ENCODE measurements at regions not wholly inside any gene's neighbourhood (a gene's known extent, or its start where the extent isn't known, plus 50 kb on each side); places are given as distances from the start of the nearest gene placed in this dataset.
A peak's percentile ranks its signal among the peaks of the same experiment; 100 is the strongest.

GRCh38 chr3:127115691-127116351, 77.1 kb upstream of the PRR23E start (continued):
- TF ChIP-seq SOX13 (IDR thresholded peaks at IDR 0.05) (no peak), SOX13 (CRISPR knock-in tag; conservative IDR thresholded peaks at IDR 0.05 in 1 of 2, IDR thresholded peaks at IDR 0.05 in 1 of 2) (peak in 1 of 2 experiments; percentile 54; a peak in 1 of 4 replicates), SOX6 (IDR thresholded peaks at IDR 0.05) (no peak), SOX6 (CRISPR knock-in tag; IDR thresholded peaks at IDR 0.05) (peak; percentile 71; the same call in 1 of the 2 replicates)

GRCh38 chr3:127118366-127118765, 74.6 kb upstream of the PRR23E start:
- Histone ChIP-seq H3K36me3 (replicated peaks in 1 of 2; ENCODE audit: control insufficient read depth in 1 of 2, insufficient read depth in 2 of 2, low read length in 2 of 2) (no peaks in the 10 kb centered on the region), H3K9ac (ENCODE audit: insufficient read depth, low read depth, low read length) (no peak overlapping the region), H3K4me2 (ENCODE audit: low read depth, low read length) (no peak overlapping the region), H3K27ac (ENCODE audit: extremely low read length, insufficient read depth, low read length) (no peak overlapping the region), H3K27me3 (ENCODE audit: control insufficient read depth in 1 of 2, insufficient read depth in 2 of 2, low read length in 2 of 2) (peaks cover 5 to 45% of the 10 kb centered on the region in 2 experiments; a peak in 4 of 5 replicates), H4K20me1 (ENCODE audit: insufficient read depth, low read length) (peaks cover under 1% of the 10 kb centered on the region; the same call in 1 of the 2 replicates), H3K4me1 (ENCODE audit: insufficient read depth, low read length) (peaks cover 34% of the 10 kb centered on the region), H2AFZ (ENCODE audit: low read length) (no peak overlapping the region), H3K79me2 (ENCODE audit: insufficient read depth, low read length) (no peaks in the 10 kb centered on the region), H3K9me3 (ENCODE audit: low read length) (no peaks in the 10 kb centered on the region), H3K4me3 (replicated peaks in 1 of 3; ENCODE audit: insufficient read depth in 1 of 3, low read depth in 2 of 3, low read length in 3 of 3) (no peak overlapping the region)
- BruUV-seq (replicated peaks) = no TSS peak
- POLR2A ChIA-PET = no interaction called here
- DNase-seq (ENCODE audit: low spot score) = no peak
- intact Hi-C loops (cut with micrococcal nuclease; ENCODE audit: unreplicated experiment) (no loop called here), in situ Hi-C loops (cut with HindIII; ENCODE audit: extremely low pct_ligation_motif_present, low pct_unique_long_range_greater_than_20kb) (no loop called here)
- TF ChIP-seq HDAC1 (CRISPR knock-in tag; IDR thresholded peaks at IDR 0.05) (no peak), SIX1 (CRISPR knock-in tag; IDR thresholded peaks at IDR 0.05; ENCODE audit: borderline replicate concordance) (no peak), ATF7 (IDR thresholded peaks at IDR 0.05) (no peak), ATF7 (CRISPR knock-in tag; IDR thresholded peaks at IDR 0.05) (no peak), MNT (IDR thresholded peaks at IDR 0.05) (no peak), PPARG (CRISPR knock-in tag; conservative IDR thresholded peaks at IDR 0.05) (no peak), KDM2A (CRISPR knock-in tag; IDR thresholded peaks at IDR 0.05; ENCODE audit: borderline replicate concordance, low read depth) (no peak), PITX1 (CRISPR knock-in tag; IDR thresholded peaks at IDR 0.05) (no peak), SNAPC5 (CRISPR knock-in tag; IDR thresholded peaks at IDR 0.05; ENCODE audit: borderline replicate concordance) (no peak), FOXK1 (CRISPR knock-in tag; IDR thresholded peaks at IDR 0.05; ENCODE audit: borderline replicate concordance, low read depth) (no peak), SOX13 (IDR thresholded peaks at IDR 0.05) (no peak), SOX13 (CRISPR knock-in tag; conservative IDR thresholded peaks at IDR 0.05 in 1 of 2, IDR thresholded peaks at IDR 0.05 in 1 of 2) (no peak), SATB2 (CRISPR knock-in tag; IDR thresholded peaks at IDR 0.05) (no peak), ZNF709 (CRISPR knock-in tag; IDR thresholded peaks at IDR 0.05) (no peak), ZNF562 (CRISPR knock-in tag; IDR thresholded peaks at IDR 0.05; ENCODE audit: borderline replicate concordance) (no peak), GMEB1 (CRISPR knock-in tag; IDR thresholded peaks at IDR 0.05; ENCODE audit: borderline replicate concordance) (no peak), ZNF205 (CRISPR knock-in tag; IDR thresholded peaks at IDR 0.05) (no peak)
- 28% methylated on average over 3 of the region's 3 CpGs for WGBS (ENCODE audit: low lambda C conversion rate)
- ATAC-seq = no peak
- FAIRE-seq = no peak
- CTCF ChIA-PET (ENCODE audit: low intra/inter-chr PET ratio, low total read pairs) = no interaction called here
